Fibroblast of lung (primary cell): ENCODE measurements at regions not wholly inside any gene's neighbourhood (a gene's known extent, or its start where the extent isn't known, plus 50 kb on each side); places are given as distances from the start of the nearest gene placed in this dataset.
"Not testable (repeated sequence)": the region's sequence is repeated elsewhere in the genome, so short reads cannot be mapped to it uniquely, and the experiment has no call there.

Source experiments
- DNase-seq, 2 donors: peaks; one replicate each; pipeline versions ENCODE4 v3.0.0 to v3.0.0-alpha.2; 2010; ENCODE audit warnings: low read depth in 2 of 2
- H2AFZ ChIP-seq: 2 replicates; pipeline ENCODE4 v1.5.1; 2012; ENCODE audit warnings: low read length, control low read depth, inconsistent platforms
- H3K27ac ChIP-seq: 2 replicates; pipeline ENCODE4 v1.5.1; 2011; ENCODE audit warnings: low read length, control low read depth; ENCODE audit not compliant: insufficient read depth
- H3K27me3 ChIP-seq: 2 replicates; pipeline ENCODE4 v1.5.1; 2011; ENCODE audit warnings: mild to moderate bottlenecking, low read length; ENCODE audit not compliant: control insufficient read depth, insufficient read depth
- H3K36me3 ChIP-seq: 2 replicates; pipeline ENCODE4 v1.5.1; 2011; ENCODE audit warnings: low read length; ENCODE audit not compliant: control insufficient read depth, insufficient read depth
- H3K4me1 ChIP-seq: 2 replicates; pipeline ENCODE4 v1.5.1; 2011; ENCODE audit warnings: low read length; ENCODE audit not compliant: control insufficient read depth, insufficient read depth; ENCODE audit errors: extremely low read depth
- H3K4me2 ChIP-seq: 2 replicates; pipeline ENCODE4 v1.5.1; 2011; ENCODE audit warnings: low read length, control low read depth; ENCODE audit not compliant: insufficient read depth; ENCODE audit errors: extremely low read depth
- H3K4me3 ChIP-seq, 4 experiments: fragments of 200-600 bp in 1 of 4; sonication (generic) in 1 of 4; replicated peaks in 1 of 4; 2 replicates each; pipeline ENCODE4 v1.5.1; 2011 to 2016; ENCODE audit warnings: low read length in 4 of 4, low read depth in 3 of 4, mild to moderate bottlenecking in 3 of 4, control low read depth in 2 of 4, inconsistent platforms in 1 of 4, mixed read lengths in 1 of 4; ENCODE audit not compliant: insufficient read depth in 1 of 4; ENCODE audit errors: control extremely low read depth in 1 of 4
- H3K79me2 ChIP-seq: 2 replicates; pipeline ENCODE4 v1.5.1; 2012; ENCODE audit warnings: mild to moderate bottlenecking, low read length, inconsistent platforms; ENCODE audit not compliant: control insufficient read depth, insufficient read depth
- H3K9ac ChIP-seq: 2 replicates; pipeline ENCODE4 v1.5.1; 2011; ENCODE audit warnings: mild to moderate bottlenecking, low read length, control low read depth; ENCODE audit not compliant: insufficient read depth
- H3K9me3 ChIP-seq: 2 replicates; pipeline ENCODE4 v1.5.1; 2012; ENCODE audit warnings: low read depth, low read length; ENCODE audit not compliant: control insufficient read depth, insufficient read depth
- H4K20me1 ChIP-seq: 2 replicates; pipeline ENCODE4 v1.5.1; 2011; ENCODE audit warnings: low read length; ENCODE audit not compliant: control insufficient read depth, insufficient read depth; ENCODE audit errors: extremely low read depth
- EZH2 ChIP-seq: IDR thresholded peaks from 2 replicates; pipeline ENCODE4 v1.5.1; 2012; ENCODE audit warnings: low read length, control low read depth, mild to moderate bottlenecking; ENCODE audit errors: missing control alignments
- TF ChIP-seq, protein P1 (sequence below), 2 donors: IDR thresholded peaks in 1 of 2; conservative IDR thresholded peaks in 1 of 2; 1 replicate in 1 of 2; 2 replicates in 1 of 2; pipeline ENCODE4 v1.5.1; 2011 to 2012; ENCODE audit warnings: low read length in 2 of 2, control low read depth in 1 of 2, inconsistent platforms in 1 of 2, low read depth in 1 of 2, mild to moderate bottlenecking in 1 of 2

GRCh38 chr2:203636588-203637470, 69.6 kb upstream of the CD28 start:
- H3K27ac ChIP-seq = no peak overlapping the region
- no peak overlapping the region for H3K4me2 ChIP-seq

GRCh38 chr2:203637471-203638167, 68.8 kb upstream of the CD28 start:
- Histone ChIP-seq H3K36me3 (no peaks in the 10 kb centered on the region), H3K27me3 (no peaks in the 10 kb centered on the region), H3K79me2 (no peaks in the 10 kb centered on the region), H3K9me3 (no peaks in the 10 kb centered on the region), H3K4me3 (no peak overlapping the region), H4K20me1 (no peaks in the 10 kb centered on the region), H3K27ac (no peak overlapping the region), H3K4me1 (no peaks in the 10 kb centered on the region), H3K9ac (no peak overlapping the region), H3K4me2 (no peak overlapping the region), H2AFZ (no peak overlapping the region)
- DNase-seq = peak in 1 of 2 donors; percentile 14
- no peak for TF ChIP-seq EZH2
- TF ChIP-seq, protein P1, sequence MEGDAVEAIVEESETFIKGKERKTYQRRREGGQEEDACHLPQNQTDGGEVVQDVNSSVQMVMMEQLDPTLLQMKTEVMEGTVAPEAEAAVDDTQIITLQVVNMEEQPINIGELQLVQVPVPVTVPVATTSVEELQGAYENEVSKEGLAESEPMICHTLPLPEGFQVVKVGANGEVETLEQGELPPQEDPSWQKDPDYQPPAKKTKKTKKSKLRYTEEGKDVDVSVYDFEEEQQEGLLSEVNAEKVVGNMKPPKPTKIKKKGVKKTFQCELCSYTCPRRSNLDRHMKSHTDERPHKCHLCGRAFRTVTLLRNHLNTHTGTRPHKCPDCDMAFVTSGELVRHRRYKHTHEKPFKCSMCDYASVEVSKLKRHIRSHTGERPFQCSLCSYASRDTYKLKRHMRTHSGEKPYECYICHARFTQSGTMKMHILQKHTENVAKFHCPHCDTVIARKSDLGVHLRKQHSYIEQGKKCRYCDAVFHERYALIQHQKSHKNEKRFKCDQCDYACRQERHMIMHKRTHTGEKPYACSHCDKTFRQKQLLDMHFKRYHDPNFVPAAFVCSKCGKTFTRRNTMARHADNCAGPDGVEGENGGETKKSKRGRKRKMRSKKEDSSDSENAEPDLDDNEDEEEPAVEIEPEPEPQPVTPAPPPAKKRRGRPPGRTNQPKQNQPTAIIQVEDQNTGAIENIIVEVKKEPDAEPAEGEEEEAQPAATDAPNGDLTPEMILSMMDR (conservative IDR thresholded peaks at IDR 0.05 in 1 of 2, IDR thresholded peaks at IDR 0.05 in 1 of 2; ENCODE audit: low read depth in 1 of 2, low read length in 2 of 2) = no peak

More at GRCh38 chr2:203636588-203637470, 69.6 kb upstream of the CD28 start:
- DNase-seq = peak; percentile 23 to 40
- Histone ChIP-seq H3K36me3 (no peaks in the 10 kb centered on the region), H3K9me3 (no peaks in the 10 kb centered on the region), H3K4me1 (no peaks in the 10 kb centered on the region), H4K20me1 (no peaks in the 10 kb centered on the region), H3K4me3 (no peak overlapping the region), H2AFZ (no peak overlapping the region), H3K79me2 (no peaks in the 10 kb centered on the region), H3K27me3 (no peaks in the 10 kb centered on the region), H3K9ac (no peak overlapping the region)
- no peak for TF ChIP-seq EZH2
- TF ChIP-seq, protein P1 (conservative IDR thresholded peaks at IDR 0.05 in 1 of 2, IDR thresholded peaks at IDR 0.05 in 1 of 2; ENCODE audit: low read depth in 1 of 2, low read length in 2 of 2) = no peak

DNA sequence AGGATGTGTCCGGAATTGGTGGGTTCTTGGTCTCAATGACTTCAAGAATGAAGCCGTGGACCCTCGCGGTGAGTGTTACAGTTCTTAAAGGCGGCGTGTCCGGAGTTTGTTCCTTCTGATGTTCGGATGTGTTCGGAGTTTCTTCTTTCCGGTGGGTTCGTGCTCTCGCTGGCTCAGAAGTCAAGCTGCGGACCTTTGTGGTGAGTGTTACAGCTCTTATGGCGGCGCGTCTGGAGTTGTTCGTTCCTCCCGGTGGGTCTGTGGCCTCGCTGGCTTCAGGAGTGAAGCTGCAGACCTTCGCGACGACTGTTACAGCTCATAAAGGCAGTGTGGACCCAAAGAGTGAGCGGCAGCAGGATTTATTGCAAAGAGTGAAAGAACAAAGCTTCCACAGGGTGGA, 64.6 kb upstream of the CD28 start:
- DNase-seq, H3K27me3 ChIP-seq, H3K4me1 ChIP-seq, H2AFZ ChIP-seq, H3K4me3 ChIP-seq, H3K4me2 ChIP-seq, H4K20me1 ChIP-seq, H3K9me3 ChIP-seq, H3K36me3 ChIP-seq, H3K27ac ChIP-seq, H3K79me2 ChIP-seq, H3K9ac ChIP-seq: not testable (repeated sequence)

DNA sequence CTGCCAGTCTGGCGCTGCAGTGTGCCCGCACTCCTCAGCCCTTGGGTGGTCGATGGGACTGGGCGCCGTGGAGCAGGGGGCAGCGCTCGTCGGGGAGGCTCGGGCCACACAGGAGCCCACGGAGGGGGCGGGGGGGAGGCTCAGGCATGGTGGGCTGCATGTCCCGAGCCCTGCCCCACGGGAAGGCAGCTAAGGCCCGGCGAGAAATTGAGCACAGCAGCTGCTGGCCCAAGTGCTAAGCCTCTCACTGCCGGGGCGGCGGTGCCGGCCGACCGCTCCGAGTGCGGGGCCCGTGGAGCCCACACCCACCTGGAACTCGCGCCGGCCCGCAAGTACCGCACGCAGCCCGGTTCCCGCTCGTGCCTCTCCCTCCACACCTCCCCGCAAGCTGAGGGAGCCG, 63.6 kb upstream of the CD28 start:
- not testable (repeated sequence) for H3K4me3 ChIP-seq, DNase-seq, H3K27me3 ChIP-seq, H3K9ac ChIP-seq, H3K4me2 ChIP-seq, H3K4me1 ChIP-seq, H2AFZ ChIP-seq, H3K36me3 ChIP-seq, H3K9me3 ChIP-seq, H4K20me1 ChIP-seq, H3K79me2 ChIP-seq, H3K27ac ChIP-seq
